ENCODE measurements at regions not wholly inside any gene's neighbourhood (a gene's known extent, or its start where the extent isn't known, plus 50 kb on each side); places are given as distances from the start of the nearest gene placed in this dataset.

- H3K36me3 ChIP-seq (ENCODE audit: control insufficient read depth in 5 of 5, insufficient read depth in 5 of 5, low read length in 5 of 5): no peaks in the 10 kb centered on the region
- no peaks in the 10 kb centered on the region for H3K4me1 ChIP-seq (ENCODE audit: control insufficient read depth in 5 of 5, insufficient read depth in 5 of 5, low read length in 5 of 5)
- H3K4me3 ChIP-seq (ENCODE audit: low read depth in 1 of 5, low read length in 5 of 5): no peak overlapping the region
- H3K27me3 ChIP-seq (ENCODE audit: control insufficient read depth in 5 of 5, insufficient read depth in 4 of 5, low read length in 5 of 5): no peaks in the 10 kb centered on the region
- no peak overlapping the region for H3K27ac ChIP-seq (ENCODE audit: low read depth, low read length)
- H3K9ac ChIP-seq (ENCODE audit: low read length in 5 of 5): no peak overlapping the region
- H3K9me3 ChIP-seq (ENCODE audit: control insufficient read depth in 5 of 5, low read length in 5 of 5): no peaks in the 10 kb centered on the region
These were observed 96.3 kb upstream of the EEA1 start for GRCh38 chr12:93025145-93026103.

GRCh38 chr12:93027041-93027440 is 97.9 kb upstream of the EEA1 start:
- Histone ChIP-seq H3K27me3 (ENCODE audit: control insufficient read depth in 5 of 5, insufficient read depth in 4 of 5, low read length in 5 of 5) (no peaks in the 10 kb centered on the region), H3K9ac (ENCODE audit: low read length in 5 of 5) (no peak overlapping the region), H3K4me1 (ENCODE audit: control insufficient read depth in 5 of 5, insufficient read depth in 5 of 5, low read length in 5 of 5) (no peaks in the 10 kb centered on the region), H3K27ac (ENCODE audit: low read depth, low read length) (no peak overlapping the region), H3K4me3 (ENCODE audit: low read depth in 1 of 5, low read length in 5 of 5) (no peak overlapping the region), H3K36me3 (ENCODE audit: control insufficient read depth in 5 of 5, insufficient read depth in 5 of 5, low read length in 5 of 5) (no peaks in the 10 kb centered on the region), H3K9me3 (ENCODE audit: control insufficient read depth in 5 of 5, low read length in 5 of 5) (no peaks in the 10 kb centered on the region)

- Histone ChIP-seq H3K4me1 (ENCODE audit: control insufficient read depth in 5 of 5, insufficient read depth in 5 of 5, low read length in 5 of 5) (peaks cover 0 to 3% (median 0%) of the 10 kb centered on the region in 5 donors), H3K4me3 (ENCODE audit: low read depth in 1 of 5, low read length in 5 of 5) (no peak overlapping the region), H3K27me3 (ENCODE audit: control insufficient read depth in 5 of 5, insufficient read depth in 4 of 5, low read length in 5 of 5) (no peaks in the 10 kb centered on the region), H3K36me3 (ENCODE audit: control insufficient read depth in 5 of 5, insufficient read depth in 5 of 5, low read length in 5 of 5) (no peaks in the 10 kb centered on the region), H3K27ac (ENCODE audit: low read depth, low read length) (no peak overlapping the region), H3K9me3 (ENCODE audit: control insufficient read depth in 5 of 5, low read length in 5 of 5) (no peaks in the 10 kb centered on the region), H3K9ac (ENCODE audit: low read length in 5 of 5) (no peak overlapping the region)
These were observed 100.0 kb upstream of the EEA1 start for GRCh38 chr12:93029091-93029490.

- H3K36me3 ChIP-seq (ENCODE audit: control insufficient read depth in 5 of 5, insufficient read depth in 5 of 5, low read length in 5 of 5): no peaks in the 10 kb centered on the region
- H3K27ac ChIP-seq (ENCODE audit: low read depth, low read length): no peak overlapping the region
- H3K9me3 ChIP-seq (ENCODE audit: control insufficient read depth in 5 of 5, low read length in 5 of 5): no peaks in the 10 kb centered on the region
- H3K4me1 ChIP-seq (ENCODE audit: control insufficient read depth in 5 of 5, insufficient read depth in 5 of 5, low read length in 5 of 5): peaks cover 0 to 3% (median 0%) of the 10 kb centered on the region in 5 donors
- no peak overlapping the region for H3K4me3 ChIP-seq (ENCODE audit: low read depth in 1 of 5, low read length in 5 of 5)
- no peaks in the 10 kb centered on the region for H3K27me3 ChIP-seq (ENCODE audit: control insufficient read depth in 5 of 5, insufficient read depth in 4 of 5, low read length in 5 of 5)
- no peak overlapping the region for H3K9ac ChIP-seq (ENCODE audit: low read length in 5 of 5)
These were observed 101.9 kb upstream of the EEA1 start for GRCh38 chr12:93031028-93031427.

GRCh38 chr12:93032758-93033157 is 103.7 kb upstream of the EEA1 start:
- Histone ChIP-seq H3K4me1 (ENCODE audit: control insufficient read depth in 5 of 5, insufficient read depth in 5 of 5, low read length in 5 of 5) (peaks cover 0 to 3% (median 0%) of the 10 kb centered on the region in 5 donors), H3K36me3 (ENCODE audit: control insufficient read depth in 5 of 5, insufficient read depth in 5 of 5, low read length in 5 of 5) (no peaks in the 10 kb centered on the region), H3K9ac (ENCODE audit: low read length in 5 of 5) (no peak overlapping the region), H3K4me3 (ENCODE audit: low read depth in 1 of 5, low read length in 5 of 5) (no peak overlapping the region), H3K9me3 (ENCODE audit: control insufficient read depth in 5 of 5, low read length in 5 of 5) (no peaks in the 10 kb centered on the region), H3K27ac (ENCODE audit: low read depth, low read length) (no peak overlapping the region), H3K27me3 (ENCODE audit: control insufficient read depth in 5 of 5, insufficient read depth in 4 of 5, low read length in 5 of 5) (no peaks in the 10 kb centered on the region)

- H3K9me3 ChIP-seq (ENCODE audit: control insufficient read depth in 5 of 5, low read length in 5 of 5): no peaks in the 10 kb centered on the region
- no peaks in the 10 kb centered on the region for H3K27me3 ChIP-seq (ENCODE audit: control insufficient read depth in 5 of 5, insufficient read depth in 4 of 5, low read length in 5 of 5)
- H3K36me3 ChIP-seq (ENCODE audit: control insufficient read depth in 5 of 5, insufficient read depth in 5 of 5, low read length in 5 of 5): no peaks in the 10 kb centered on the region
- no peak overlapping the region for H3K27ac ChIP-seq (ENCODE audit: low read depth, low read length)
- H3K4me3 ChIP-seq (ENCODE audit: low read depth in 1 of 5, low read length in 5 of 5): no peak overlapping the region
- H3K9ac ChIP-seq (ENCODE audit: low read length in 5 of 5): no peak overlapping the region
- H3K4me1 ChIP-seq (ENCODE audit: control insufficient read depth in 5 of 5, insufficient read depth in 5 of 5, low read length in 5 of 5): peaks cover 0 to 3% (median 0%) of the 10 kb centered on the region in 5 donors
These were observed 104.9 kb upstream of the EEA1 start for GRCh38 chr12:93033948-93034347.

- Histone ChIP-seq H3K27ac (ENCODE audit: low read depth, low read length) (no peak overlapping the region), H3K27me3 (ENCODE audit: control insufficient read depth in 5 of 5, insufficient read depth in 4 of 5, low read length in 5 of 5) (no peaks in the 10 kb centered on the region), H3K36me3 (ENCODE audit: control insufficient read depth in 5 of 5, insufficient read depth in 5 of 5, low read length in 5 of 5) (no peaks in the 10 kb centered on the region), H3K4me3 (ENCODE audit: low read depth in 1 of 5, low read length in 5 of 5) (no peak overlapping the region), H3K9ac (ENCODE audit: low read length in 5 of 5) (no peak overlapping the region), H3K4me1 (ENCODE audit: control insufficient read depth in 5 of 5, insufficient read depth in 5 of 5, low read length in 5 of 5) (no peaks in the 10 kb centered on the region), H3K9me3 (ENCODE audit: control insufficient read depth in 5 of 5, low read length in 5 of 5) (no peaks in the 10 kb centered on the region)
These were observed 110.0 kb upstream of the EEA1 start for GRCh38 chr12:93039062-93039461.

GRCh38 chr12:93039930-93040329 is 110.8 kb upstream of the EEA1 start:
- Histone ChIP-seq H3K9me3 (ENCODE audit: control insufficient read depth in 5 of 5, low read length in 5 of 5) (no peaks in the 10 kb centered on the region), H3K9ac (ENCODE audit: low read length in 5 of 5) (no peak overlapping the region), H3K27ac (ENCODE audit: low read depth, low read length) (no peak overlapping the region)

GRCh38 chr12:93040367-93040766 is 111.3 kb upstream of the EEA1 start:
- Histone ChIP-seq H3K9ac (ENCODE audit: low read length in 5 of 5) (no peak overlapping the region), H3K4me3 (ENCODE audit: low read depth in 1 of 5, low read length in 5 of 5) (no peak overlapping the region)

More at GRCh38 chr12:93039930-93040329, 110.8 kb upstream of the EEA1 start:
- Histone ChIP-seq H3K4me1 (ENCODE audit: control insufficient read depth in 5 of 5, insufficient read depth in 5 of 5, low read length in 5 of 5) (no peaks in the 10 kb centered on the region), H3K36me3 (ENCODE audit: control insufficient read depth in 5 of 5, insufficient read depth in 5 of 5, low read length in 5 of 5) (no peaks in the 10 kb centered on the region), H3K4me3 (ENCODE audit: low read depth in 1 of 5, low read length in 5 of 5) (no peak overlapping the region), H3K27me3 (ENCODE audit: control insufficient read depth in 5 of 5, insufficient read depth in 4 of 5, low read length in 5 of 5) (no peaks in the 10 kb centered on the region)

GRCh38 chr12:93041416-93041815 is 112.3 kb upstream of the EEA1 start:
- H3K9ac ChIP-seq (ENCODE audit: low read length in 5 of 5): no peak overlapping the region
- H3K27me3 ChIP-seq (ENCODE audit: control insufficient read depth in 5 of 5, insufficient read depth in 4 of 5, low read length in 5 of 5): no peaks in the 10 kb centered on the region
- H3K4me1 ChIP-seq (ENCODE audit: control insufficient read depth in 5 of 5, insufficient read depth in 5 of 5, low read length in 5 of 5): no peaks in the 10 kb centered on the region
- no peak overlapping the region for H3K27ac ChIP-seq (ENCODE audit: low read depth, low read length)
- no peaks in the 10 kb centered on the region for H3K9me3 ChIP-seq (ENCODE audit: control insufficient read depth in 5 of 5, low read length in 5 of 5)
- H3K36me3 ChIP-seq (ENCODE audit: control insufficient read depth in 5 of 5, insufficient read depth in 5 of 5, low read length in 5 of 5): no peaks in the 10 kb centered on the region
- H3K4me3 ChIP-seq (ENCODE audit: low read depth in 1 of 5, low read length in 5 of 5): no peak overlapping the region

More at GRCh38 chr12:93040367-93040766, 111.3 kb upstream of the EEA1 start:
- Histone ChIP-seq H3K4me1 (ENCODE audit: control insufficient read depth in 5 of 5, insufficient read depth in 5 of 5, low read length in 5 of 5) (no peaks in the 10 kb centered on the region), H3K36me3 (ENCODE audit: control insufficient read depth in 5 of 5, insufficient read depth in 5 of 5, low read length in 5 of 5) (no peaks in the 10 kb centered on the region), H3K9me3 (ENCODE audit: control insufficient read depth in 5 of 5, low read length in 5 of 5) (no peaks in the 10 kb centered on the region), H3K27me3 (ENCODE audit: control insufficient read depth in 5 of 5, insufficient read depth in 4 of 5, low read length in 5 of 5) (no peaks in the 10 kb centered on the region), H3K27ac (ENCODE audit: low read depth, low read length) (no peak overlapping the region)
